ENCODE measurements at regions not wholly inside any gene's neighbourhood (a gene's known extent, or its start where the extent isn't known, plus 50 kb on each side); places are given as distances from the start of the nearest gene placed in this dataset.

- no peak for TF ChIP-seq CTCF (IDR thresholded peaks at IDR 0.05; ENCODE audit: poor library complexity)
- TF ChIP-seq EZH2 (IDR thresholded peaks at IDR 0.05; ENCODE audit: borderline replicate concordance), result no peak
Measured at GRCh38 chr4:152104901-152105357, 344.1 kb upstream of the GATB start.

All from hepatocyte (in vitro differentiated cells).